ENCODE measurements at regions not wholly inside any gene's neighbourhood (a gene's known extent, or its start where the extent isn't known, plus 50 kb on each side); places are given as distances from the start of the nearest gene placed in this dataset.

GRCh38 chr2:12274591-12274990 is 442.1 kb upstream of the TRIB2 start:
- Histone ChIP-seq H3K36me3 (no peaks in the 10 kb centered on the region), H3K4me3 (no peak overlapping the region), H3K4me1 (no peaks in the 10 kb centered on the region), H3K9me3 (no peaks in the 10 kb centered on the region), H3K27me3 (no peaks in the 10 kb centered on the region), H3K27ac (no peak overlapping the region)
- WGBS: 94% methylated on average over 1 of the region's 1 CpG
- DNase-seq (ENCODE audit: low spot score in 2 of 2): no peak
- no peak for TF ChIP-seq POLR2AphosphoS5 (IDR thresholded peaks at IDR 0.05)
- TF ChIP-seq POLR2A (IDR thresholded peaks at IDR 0.05): no peak
- TF ChIP-seq, protein P1, sequence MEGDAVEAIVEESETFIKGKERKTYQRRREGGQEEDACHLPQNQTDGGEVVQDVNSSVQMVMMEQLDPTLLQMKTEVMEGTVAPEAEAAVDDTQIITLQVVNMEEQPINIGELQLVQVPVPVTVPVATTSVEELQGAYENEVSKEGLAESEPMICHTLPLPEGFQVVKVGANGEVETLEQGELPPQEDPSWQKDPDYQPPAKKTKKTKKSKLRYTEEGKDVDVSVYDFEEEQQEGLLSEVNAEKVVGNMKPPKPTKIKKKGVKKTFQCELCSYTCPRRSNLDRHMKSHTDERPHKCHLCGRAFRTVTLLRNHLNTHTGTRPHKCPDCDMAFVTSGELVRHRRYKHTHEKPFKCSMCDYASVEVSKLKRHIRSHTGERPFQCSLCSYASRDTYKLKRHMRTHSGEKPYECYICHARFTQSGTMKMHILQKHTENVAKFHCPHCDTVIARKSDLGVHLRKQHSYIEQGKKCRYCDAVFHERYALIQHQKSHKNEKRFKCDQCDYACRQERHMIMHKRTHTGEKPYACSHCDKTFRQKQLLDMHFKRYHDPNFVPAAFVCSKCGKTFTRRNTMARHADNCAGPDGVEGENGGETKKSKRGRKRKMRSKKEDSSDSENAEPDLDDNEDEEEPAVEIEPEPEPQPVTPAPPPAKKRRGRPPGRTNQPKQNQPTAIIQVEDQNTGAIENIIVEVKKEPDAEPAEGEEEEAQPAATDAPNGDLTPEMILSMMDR (IDR thresholded peaks at IDR 0.05): no peak
- no peak for TF ChIP-seq EP300 (IDR thresholded peaks at IDR 0.05)

- H3K36me3 ChIP-seq: no peaks in the 10 kb centered on the region
- WGBS: 65% methylated on average over 7 of the region's 7 CpGs
- no peak for DNase-seq (ENCODE audit: low spot score in 2 of 2)
These were observed 439.3 kb upstream of the TRIB2 start for GRCh38 chr2:12277241-12278034.

GRCh38 chr2:12278217-12278750 is 438.5 kb upstream of the TRIB2 start:
- 89% methylated on average over 4 of the region's 4 CpGs for WGBS
- TF ChIP-seq, protein P1 (IDR thresholded peaks at IDR 0.05): no peak
- TF ChIP-seq POLR2A (IDR thresholded peaks at IDR 0.05) (no peak), EP300 (IDR thresholded peaks at IDR 0.05) (no peak), POLR2AphosphoS5 (IDR thresholded peaks at IDR 0.05) (no peak)
- no peak overlapping the region for H3K27ac ChIP-seq
- H3K27me3 ChIP-seq: no peaks in the 10 kb centered on the region
- H3K9me3 ChIP-seq: no peaks in the 10 kb centered on the region
- H3K4me1 ChIP-seq: no peaks in the 10 kb centered on the region
- no peak for DNase-seq (ENCODE audit: low spot score in 2 of 2)
- H3K4me3 ChIP-seq: no peak overlapping the region
- no peaks in the 10 kb centered on the region for H3K36me3 ChIP-seq

More at GRCh38 chr2:12277241-12278034, 439.3 kb upstream of the TRIB2 start:
- Histone ChIP-seq H3K4me1 (no peaks in the 10 kb centered on the region), H3K9me3 (no peaks in the 10 kb centered on the region), H3K27ac (no peak overlapping the region), H3K27me3 (no peaks in the 10 kb centered on the region), H3K4me3 (no peak overlapping the region)
- no peak for TF ChIP-seq POLR2AphosphoS5 (IDR thresholded peaks at IDR 0.05)
- TF ChIP-seq, protein P1 (IDR thresholded peaks at IDR 0.05): no peak
- TF ChIP-seq POLR2A (IDR thresholded peaks at IDR 0.05): no peak
- no peak for TF ChIP-seq EP300 (IDR thresholded peaks at IDR 0.05)

DNA sequence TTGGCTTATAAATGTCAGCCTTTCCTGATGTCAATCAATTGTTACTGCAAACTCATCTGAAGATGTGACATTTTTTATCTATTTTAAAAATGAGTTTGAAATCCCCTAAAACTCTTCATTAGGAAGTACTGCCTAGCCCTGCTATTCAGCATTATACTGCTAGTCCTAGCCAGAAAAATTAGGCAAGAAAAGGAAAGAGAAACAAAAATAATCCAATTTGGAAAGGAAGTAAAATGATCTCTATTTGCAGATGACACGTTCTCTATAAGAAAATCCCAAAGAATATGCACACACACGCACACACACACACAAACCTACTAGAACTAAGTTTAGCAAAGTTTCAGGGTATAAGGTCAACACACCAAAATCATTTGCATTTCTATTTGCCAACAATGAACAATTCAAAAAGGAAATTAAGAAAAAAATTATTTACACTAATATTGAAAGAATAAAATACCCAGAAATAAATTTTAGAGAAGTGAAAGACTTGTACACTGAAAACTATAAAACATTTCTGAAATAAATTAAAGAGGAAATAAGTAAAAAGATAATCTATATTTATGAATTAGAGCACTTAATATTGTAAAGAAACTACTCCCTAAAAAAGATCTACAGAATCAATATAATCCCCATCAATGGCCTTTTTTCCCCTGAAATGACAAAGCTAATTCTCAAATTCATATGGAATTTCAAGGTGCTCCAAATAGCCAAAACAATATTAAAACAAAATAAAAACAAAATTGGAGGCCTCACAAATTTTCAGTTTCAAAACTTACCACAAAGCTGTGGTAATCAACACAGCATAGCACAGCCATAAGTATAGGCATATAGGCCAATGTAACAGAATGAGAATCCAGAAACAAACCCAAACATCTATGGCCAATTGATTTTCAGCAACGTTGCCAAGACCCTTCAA is 433.7 kb upstream of the TRIB2 start:
- Histone ChIP-seq H3K9me3 (no peaks in the 10 kb centered on the region), H3K36me3 (no peaks in the 10 kb centered on the region), H3K4me3 (no peak overlapping the region), H3K27ac (no peak overlapping the region), H3K4me1 (peaks cover 10% of the 10 kb centered on the region), H3K27me3 (no peaks in the 10 kb centered on the region)
- 67% methylated on average over 3 of the region's 3 CpGs for WGBS
- TF ChIP-seq EP300 (IDR thresholded peaks at IDR 0.05): no peak
- TF ChIP-seq POLR2A (IDR thresholded peaks at IDR 0.05): no peak
- TF ChIP-seq POLR2AphosphoS5 (IDR thresholded peaks at IDR 0.05): no peak
- TF ChIP-seq, protein P1 (IDR thresholded peaks at IDR 0.05): no peak
- DNase-seq (ENCODE audit: low spot score in 2 of 2): no peak

DNA sequence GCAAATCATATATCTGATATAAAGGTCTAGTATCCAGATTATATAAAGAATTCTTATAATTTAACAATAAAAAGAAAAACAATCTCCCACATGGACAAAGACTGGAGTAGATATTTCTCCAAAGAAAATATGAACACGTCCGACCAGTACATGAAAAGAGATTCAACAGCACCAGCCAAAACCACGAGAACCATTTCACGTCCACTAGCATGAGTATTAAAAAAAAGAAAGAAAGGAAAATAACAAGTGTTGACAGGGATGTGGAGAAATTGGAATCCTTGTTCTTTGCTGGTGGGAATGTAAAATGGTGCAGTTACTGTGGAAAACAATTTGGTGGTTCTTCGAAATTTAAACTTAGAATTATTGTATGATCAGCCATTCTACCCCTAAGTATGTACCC is 432.7 kb upstream of the TRIB2 start:
- Histone ChIP-seq H3K9me3 (no peaks in the 10 kb centered on the region), H3K36me3 (no peaks in the 10 kb centered on the region), H3K4me1 (peaks cover 10% of the 10 kb centered on the region), H3K4me3 (no peak overlapping the region), H3K27me3 (no peaks in the 10 kb centered on the region), H3K27ac (no peak overlapping the region)
- no peak for DNase-seq (ENCODE audit: low spot score in 2 of 2)
- 76% methylated on average over 5 of the region's 5 CpGs for WGBS
- no peak for TF ChIP-seq POLR2A (IDR thresholded peaks at IDR 0.05)
- TF ChIP-seq POLR2AphosphoS5 (IDR thresholded peaks at IDR 0.05): no peak
- TF ChIP-seq, protein P1 (IDR thresholded peaks at IDR 0.05): no peak
- no peak for TF ChIP-seq EP300 (IDR thresholded peaks at IDR 0.05)

All from suprapubic skin (tissue), 4 donors.